A673 (cell line): ENCODE measurements at regions not wholly inside any gene's neighbourhood (a gene's known extent, or its start where the extent isn't known, plus 50 kb on each side); places are given as distances from the start of the nearest gene placed in this dataset.

Experiments
- BruUV-seq: library from RNA; stranded (reverse); fragments of 400-500 nt; replicated peaks from 2 replicates; lab custom pipeline; 2021; lab: Mats Ljungman, UMichigan
- CTCF ChIA-PET: fragments of 300-600 bp; sonication (Branson Sonifier 250); formaldehyde crosslinking; loops from one replicate; lab custom pipeline; 2022; ENCODE audit warnings: antibody characterized with exemption; lab: Charles Lee
- POLR2A ChIA-PET: fragments of 300-600 bp; sonication (Branson Sonifier 250); formaldehyde crosslinking; loops from one replicate; lab custom pipeline; 2022; ENCODE audit warnings: antibody characterized with exemption; ENCODE audit not compliant: low non-redundant PET; lab: Charles Lee
- DNase-seq: peaks from one replicate; pipeline ENCODE4 v3.0.0-alpha.2; 2015; ENCODE audit warnings: low spot score
- H3K27ac ChIP-seq: fragments of 200-600 bp; sonication (generic); 2 replicates; pipeline ENCODE4 v1.5.1; 2016; ENCODE audit warnings: mixed run types, low read depth, mild to moderate bottlenecking, mixed read lengths, antibody characterized with exemption, low read length; ENCODE audit not compliant: poor library complexity, severe bottlenecking
- H3K27me3 ChIP-seq: fragments of 200-600 bp; sonication (generic); replicated peaks from 2 replicates; pipeline ENCODE4 v1.6.1; 2017; ENCODE audit warnings: mixed run types, low read depth, mild to moderate bottlenecking, mixed read lengths, antibody characterized with exemption, low read length; ENCODE audit not compliant: insufficient read depth, poor library complexity
- H3K36me3 ChIP-seq: fragments of 200-600 bp; sonication (generic); 2 replicates; pipeline ENCODE4 v1.6.1; 2016; ENCODE audit warnings: mixed run types, mild to moderate bottlenecking, mixed read lengths, antibody characterized with exemption, low read length; ENCODE audit not compliant: insufficient read depth, poor library complexity, severe bottlenecking
- H3K4me1 ChIP-seq: fragments of 200-600 bp; sonication (generic); 2 replicates; pipeline ENCODE4 v1.6.1; 2017; ENCODE audit warnings: mixed run types, mild to moderate bottlenecking, mixed read lengths, antibody characterized with exemption, low read length; ENCODE audit not compliant: insufficient read depth, poor library complexity, severe bottlenecking
- H3K4me3 ChIP-seq: fragments of 200-600 bp; sonication (generic); 2 replicates; pipeline ENCODE4 v1.5.1; 2016; ENCODE audit warnings: low read depth, mixed run types, mild to moderate bottlenecking, mixed read lengths, low read length; ENCODE audit not compliant: poor library complexity, severe bottlenecking
- H3K9me3 ChIP-seq: fragments of 200-600 bp; sonication (generic); 2 replicates; pipeline ENCODE4 v1.6.1; 2016; ENCODE audit warnings: mixed run types, low read depth, mild to moderate bottlenecking, mixed read lengths, antibody characterized with exemption, low read length; ENCODE audit not compliant: poor library complexity, severe bottlenecking
- CTCF ChIP-seq: fragments of 300-800, 200-600 bp; sonication (generic); conservative IDR thresholded peaks from 2 replicates; pipeline ENCODE4 v1.5.1; 2017; ENCODE audit warnings: low read depth, mild to moderate bottlenecking, antibody characterized with exemption, low read length, moderate library complexity, mixed read lengths
- EZH2 ChIP-seq: fragments of 200-600 bp; sonication (generic); IDR thresholded peaks from 2 replicates; pipeline ENCODE4 v1.6.1; 2017; ENCODE audit warnings: borderline replicate concordance, low read depth, mild to moderate bottlenecking, mixed read lengths, antibody characterized with exemption, low read length; ENCODE audit not compliant: poor library complexity, severe bottlenecking
- intact Hi-C: fragments of 100-400 bp; cut with micrococcal nuclease; formaldehyde crosslinking; loops from one replicate; pipeline ENCODE4 v1.10.0; 2022; ENCODE audit not compliant: unreplicated experiment

- no peak for DNase-seq
- intact Hi-C loops = no loop called here
- ChIA-PET CTCF (no interaction called here), POLR2A (no interaction called here)
- no TSS peak for BruUV-seq
- no peaks in the 10 kb centered on the region for H3K27me3 ChIP-seq
- no peak overlapping the region for H3K4me3 ChIP-seq
- H3K36me3 ChIP-seq = no peaks in the 10 kb centered on the region
- no peaks in the 10 kb centered on the region for H3K4me1 ChIP-seq
- no peak for TF ChIP-seq CTCF
- TF ChIP-seq EZH2 = no peak
- no peaks in the 10 kb centered on the region for H3K9me3 ChIP-seq
- no peak overlapping the region for H3K27ac ChIP-seq
These were observed 303.4 kb downstream of the ISL1 start for GRCh38 chr5:51686622-51687021.

GRCh38 chr5:51691538-51692079 is 308.4 kb downstream of the ISL1 start:
- H3K27ac ChIP-seq = no peak overlapping the region
- CTCF ChIA-PET = no interaction called here
- DNase-seq = no peak
- intact Hi-C loops = no loop called here
- H3K27me3 ChIP-seq = no peaks in the 10 kb centered on the region
- POLR2A ChIA-PET = no interaction called here
- H3K9me3 ChIP-seq = peaks cover 8% of the 10 kb centered on the region
- H3K4me1 ChIP-seq = no peaks in the 10 kb centered on the region
- no peaks in the 10 kb centered on the region for H3K36me3 ChIP-seq
- no peak for TF ChIP-seq CTCF
- no peak for TF ChIP-seq EZH2
- no TSS peak for BruUV-seq
- H3K4me3 ChIP-seq = no peak overlapping the region

GRCh38 chr5:51694826-51695225 is 311.6 kb downstream of the ISL1 start:
- Histone ChIP-seq H3K4me3 (no peak overlapping the region), H3K27ac (no peak overlapping the region), H3K36me3 (no peaks in the 10 kb centered on the region), H3K4me1 (no peaks in the 10 kb centered on the region), H3K27me3 (no peaks in the 10 kb centered on the region), H3K9me3 (peaks cover 8% of the 10 kb centered on the region)
- DNase-seq = no peak
- CTCF ChIA-PET = no interaction called here
- no TSS peak for BruUV-seq
- POLR2A ChIA-PET = no interaction called here
- intact Hi-C loops = no loop called here
- no peak for TF ChIP-seq EZH2
- no peak for TF ChIP-seq CTCF
